H1 (cell line): ENCODE measurements at regions not wholly inside any gene's neighbourhood (a gene's known extent, or its start where the extent isn't known, plus 50 kb on each side); places are given as distances from the start of the nearest gene placed in this dataset.

Source experiments
- CEBPB ChIP-seq: IDR thresholded peaks from 2 replicates; pipeline ENCODE4 v1.6.1; 2012; ENCODE audit warnings: low read depth, low read length
- EGR1 ChIP-seq: IDR thresholded peaks from 2 replicates; pipeline ENCODE4 v1.6.1; 2011; ENCODE audit warnings: low read depth, low read length, borderline replicate concordance
- HDAC6 ChIP-seq: IDR thresholded peaks from one replicate; pipeline ENCODE4 v1.7.1; 2012; ENCODE audit warnings: low read depth, mild to moderate bottlenecking, inconsistent platforms, low read length, moderate library complexity
- MAFK ChIP-seq: IDR thresholded peaks from 2 replicates; pipeline ENCODE4 v1.6.1; 2012; ENCODE audit warnings: low read depth, mild to moderate bottlenecking, improper control_type of control experiment, low read length
- NANOG ChIP-seq: IDR thresholded peaks from 2 replicates; pipeline ENCODE4 v1.6.1; 2011; ENCODE audit warnings: low read length, low read depth, mild to moderate bottlenecking, inconsistent platforms; ENCODE audit not compliant: insufficient read depth, poor library complexity, severe bottlenecking
- RXRA ChIP-seq: IDR thresholded peaks from 2 replicates; pipeline ENCODE4 v1.6.1; 2011; ENCODE audit warnings: low read depth, mild to moderate bottlenecking, low read length, moderate library complexity; ENCODE audit not compliant: insufficient read depth

- TF ChIP-seq NANOG: no peak
- no peak for TF ChIP-seq RXRA
- TF ChIP-seq CEBPB: no peak
- no peak for TF ChIP-seq EGR1
- no peak for TF ChIP-seq HDAC6
- TF ChIP-seq MAFK: no peak
These were observed 250.5 kb downstream of the GLI2 start (continued) for GRCh38 chr2:120985997-120986651.
